GM12873 (cell line): ENCODE measurements at regions not wholly inside any gene's neighbourhood (a gene's known extent, or its start where the extent isn't known, plus 50 kb on each side); places are given as distances from the start of the nearest gene placed in this dataset.

Experiments used
- CTCF ChIP-seq: IDR thresholded peaks from 2 replicates; pipeline ENCODE4 v1.5.1; 2012; ENCODE audit warnings: low read depth, mild to moderate bottlenecking, moderate library complexity, low read length, control low read depth; ENCODE audit not compliant: insufficient read depth; ENCODE audit errors: missing control alignments

GRCh38 chr11:31877863-31878262, 66.7 kb upstream of the PAX6 start:
- TF ChIP-seq CTCF: no peak

GRCh38 chr11:31877083-31877482, 66.0 kb upstream of the PAX6 start:
- TF ChIP-seq CTCF: no peak

- no peak for TF ChIP-seq CTCF
Observed at GRCh38 chr11:31875866-31876560, 64.9 kb upstream of the PAX6 start.

GRCh38 chr11:31874631-31875191, 63.6 kb upstream of the PAX6 start:
- no peak for TF ChIP-seq CTCF

- TF ChIP-seq CTCF: no peak
Observed at GRCh38 chr11:31873124-31873523, 62.0 kb upstream of the PAX6 start.

GRCh38 chr11:31872076-31872443, 60.9 kb upstream of the PAX6 start:
- no peak for TF ChIP-seq CTCF

GRCh38 chr11:31871310-31872075, 60.4 kb upstream of the PAX6 start:
- no peak for TF ChIP-seq CTCF
